ENCODE measurements at regions not wholly inside any gene's neighbourhood (a gene's known extent, or its start where the extent isn't known, plus 50 kb on each side); places are given as distances from the start of the nearest gene placed in this dataset.
"Not testable (repeated sequence)": the region's sequence is repeated elsewhere in the genome, so short reads cannot be mapped to it uniquely, and the experiment has no call there.

GRCh38 chr5:163312598-163312997 lies 124.8 kb upstream of the CCNG1 start:
- no peak for TF ChIP-seq CTCF (IDR thresholded peaks at IDR 0.05; ENCODE audit: insufficient read depth, low read length, severe bottlenecking)
- FAIRE-seq (no peak), DNase-seq (ENCODE audit: low read depth) (no peak)
- Histone ChIP-seq H3K27me3 (ENCODE audit: control insufficient read depth, insufficient read depth, low read length) (no peaks in the 10 kb centered on the region), H3K4me3 (ENCODE audit: low read depth, low read length) (no peak overlapping the region), H3K36me3 (ENCODE audit: control insufficient read depth, insufficient read depth, low read length) (no peaks in the 10 kb centered on the region)

DNA sequence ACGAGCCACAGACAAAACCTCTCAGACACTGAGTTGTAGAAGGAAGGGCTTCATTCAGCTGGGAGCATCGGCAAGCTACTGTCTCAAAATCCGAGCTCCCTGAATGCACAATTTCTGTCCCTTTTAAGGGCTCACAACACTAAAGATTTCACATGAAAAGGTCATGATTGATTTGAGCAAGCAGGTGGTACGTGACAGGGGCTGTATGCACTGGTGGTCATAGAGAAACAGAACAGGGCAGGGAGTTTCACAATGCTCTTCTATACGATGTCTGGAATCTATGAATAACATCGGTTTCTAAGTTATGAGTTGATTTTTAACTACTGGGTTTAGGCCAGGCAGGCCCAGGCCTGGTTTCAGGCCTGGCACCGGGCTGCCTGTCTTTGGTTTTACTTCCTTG lies 124.3 kb upstream of the CCNG1 start:
- H3K27me3 ChIP-seq (ENCODE audit: control insufficient read depth, insufficient read depth, low read length); FAIRE-seq; DNase-seq (ENCODE audit: low read depth); H3K36me3 ChIP-seq (ENCODE audit: control insufficient read depth, insufficient read depth, low read length); H3K4me3 ChIP-seq (ENCODE audit: low read depth, low read length): not testable (repeated sequence)

DNA sequence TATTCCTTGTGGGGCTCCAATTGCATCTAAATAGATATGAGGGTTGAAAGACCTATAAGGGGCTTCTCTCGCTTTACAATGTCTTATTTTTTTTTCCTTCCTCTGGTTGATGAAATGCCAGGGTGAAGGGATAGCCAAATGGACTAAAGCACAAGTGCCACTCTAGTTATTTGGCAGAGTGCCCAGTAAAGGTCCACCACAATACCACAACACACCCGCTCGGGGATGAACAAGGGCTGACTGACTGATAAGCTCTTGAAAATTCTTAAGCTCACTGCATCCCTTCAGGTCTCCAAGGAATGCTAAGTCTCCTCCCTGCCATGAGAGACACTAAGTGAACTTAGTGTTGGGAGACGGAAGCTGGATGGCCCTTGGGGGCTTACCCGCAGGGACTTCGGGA lies 121.0 kb upstream of the CCNG1 start:
- H3K27me3 ChIP-seq (ENCODE audit: control insufficient read depth, insufficient read depth, low read length); H3K36me3 ChIP-seq (ENCODE audit: control insufficient read depth, insufficient read depth, low read length); FAIRE-seq; H3K4me3 ChIP-seq (ENCODE audit: low read depth, low read length); DNase-seq (ENCODE audit: low read depth): not testable (repeated sequence)

- Histone ChIP-seq H3K36me3 (ENCODE audit: control insufficient read depth, insufficient read depth, low read length) (no peaks in the 10 kb centered on the region), H3K4me3 (ENCODE audit: low read depth, low read length) (no peak overlapping the region), H3K27me3 (ENCODE audit: control insufficient read depth, insufficient read depth, low read length) (no peaks in the 10 kb centered on the region)
- FAIRE-seq (no peak), DNase-seq (ENCODE audit: low read depth) (no peak)
- no peak for TF ChIP-seq CTCF (IDR thresholded peaks at IDR 0.05; ENCODE audit: insufficient read depth, low read length, severe bottlenecking)
Observed at GRCh38 chr5:163318707-163319106, 118.7 kb upstream of the CCNG1 start.

GRCh38 chr5:163321511-163321910 lies 115.9 kb upstream of the CCNG1 start:
- no peak for FAIRE-seq
- TF ChIP-seq CTCF (IDR thresholded peaks at IDR 0.05; ENCODE audit: insufficient read depth, low read length, severe bottlenecking), result no peak
- H3K27me3 ChIP-seq (ENCODE audit: control insufficient read depth, insufficient read depth, low read length), result no peaks in the 10 kb centered on the region
- H3K4me3 ChIP-seq (ENCODE audit: low read depth, low read length), result no peak overlapping the region
- DNase-seq (ENCODE audit: low read depth), result no peak
- no peaks in the 10 kb centered on the region for H3K36me3 ChIP-seq (ENCODE audit: control insufficient read depth, insufficient read depth, low read length)

DNA sequence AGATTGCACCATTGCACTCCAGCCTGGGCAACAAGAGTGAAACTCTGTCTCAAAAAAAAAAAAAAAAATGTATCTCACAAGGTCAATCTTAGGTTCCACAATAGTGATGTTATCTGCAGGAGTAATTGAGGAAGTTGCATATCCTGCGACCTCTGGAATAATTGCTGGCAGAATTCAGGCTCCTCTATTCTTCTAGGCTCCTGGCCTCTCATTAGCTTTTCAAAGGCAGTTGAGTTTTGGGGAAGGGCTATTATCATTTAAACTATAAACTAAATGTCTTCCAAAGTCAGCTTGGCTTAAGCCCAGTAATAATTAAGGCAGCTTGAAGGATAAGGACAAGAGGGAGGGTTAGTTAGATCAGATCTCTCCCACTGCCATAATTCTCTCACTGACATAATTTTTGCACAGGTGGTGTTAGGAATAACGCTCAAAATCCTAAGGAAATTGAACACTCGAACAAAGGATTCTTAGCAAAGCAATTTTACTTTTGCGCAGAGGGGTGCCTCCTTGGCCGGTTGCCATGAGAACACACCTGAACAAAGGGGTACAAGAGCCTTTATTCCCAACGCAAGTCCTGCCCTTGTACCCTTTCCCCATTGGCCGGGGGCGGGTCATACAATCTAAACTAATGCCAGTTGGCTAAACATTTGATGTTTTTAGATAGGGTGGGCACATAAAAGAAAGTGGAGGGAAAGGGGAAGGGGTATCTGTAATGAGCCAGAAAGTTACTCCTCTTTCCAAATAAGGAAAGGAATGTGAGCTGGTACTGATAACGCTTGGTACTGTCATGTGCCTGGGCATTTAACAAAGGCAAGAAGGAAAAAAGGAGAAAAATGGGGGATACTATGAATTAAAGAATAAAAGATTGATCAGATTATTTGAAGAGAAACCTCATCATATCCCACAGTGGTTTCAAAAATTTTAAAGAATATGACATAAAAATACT lies 106.4 kb upstream of the CCNG1 start:
- no peak for FAIRE-seq
- Histone ChIP-seq H3K36me3 (ENCODE audit: control insufficient read depth, insufficient read depth, low read length) (no peaks in the 10 kb centered on the region), H3K27me3 (ENCODE audit: control insufficient read depth, insufficient read depth, low read length) (no peaks in the 10 kb centered on the region), H3K4me3 (ENCODE audit: low read depth, low read length) (no peak overlapping the region)
- DNase-seq (ENCODE audit: low read depth), result no peak
- no peak for TF ChIP-seq CTCF (IDR thresholded peaks at IDR 0.05; ENCODE audit: insufficient read depth, low read length, severe bottlenecking)

- H3K36me3 ChIP-seq (ENCODE audit: control insufficient read depth, insufficient read depth, low read length); DNase-seq (ENCODE audit: low read depth); FAIRE-seq; H3K27me3 ChIP-seq (ENCODE audit: control insufficient read depth, insufficient read depth, low read length); H3K4me3 ChIP-seq (ENCODE audit: low read depth, low read length): not testable (repeated sequence)
Observed at GRCh38 chr5:163336074-163336473, 101.3 kb upstream of the CCNG1 start.
